GM18858 (cell line): ENCODE measurements at regions not wholly inside any gene's neighbourhood (a gene's known extent, or its start where the extent isn't known, plus 50 kb on each side); places are given as distances from the start of the nearest gene placed in this dataset.

Source experiments
- ATAC-seq: cut with Tn5 transposase; IDR thresholded peaks from one replicate; pipeline ENCODE4 v1.9.1; 2021; ENCODE audit not compliant: unreplicated experiment

- ATAC-seq = no peak
Measured at GRCh38 chr10:43981232-43981631, 332.6 kb upstream of the ZNF32 start.

DNA sequence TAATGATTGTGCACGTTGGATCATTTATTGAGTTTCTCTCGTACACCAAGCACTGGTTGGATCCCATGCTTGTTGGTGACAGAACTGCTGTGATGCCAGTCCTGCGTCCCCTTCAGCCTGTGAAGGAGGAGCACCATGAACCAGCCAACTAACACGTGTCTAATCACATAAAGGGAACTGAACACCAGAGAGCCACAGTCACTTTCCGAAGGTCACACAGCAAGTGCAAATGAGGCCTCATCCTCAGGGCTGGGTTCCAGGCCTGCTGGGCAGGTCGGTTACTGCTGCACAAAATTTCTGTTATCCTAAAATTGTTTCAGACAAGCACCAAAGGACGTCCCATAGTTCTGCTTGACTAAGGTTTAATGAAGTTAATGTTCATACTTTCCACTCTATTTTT, 332.0 kb upstream of the ZNF32 start:
- ATAC-seq = no peak

- no peak for ATAC-seq
Measured at GRCh38 chr10:43980313-43980712, 331.6 kb upstream of the ZNF32 start.

DNA sequence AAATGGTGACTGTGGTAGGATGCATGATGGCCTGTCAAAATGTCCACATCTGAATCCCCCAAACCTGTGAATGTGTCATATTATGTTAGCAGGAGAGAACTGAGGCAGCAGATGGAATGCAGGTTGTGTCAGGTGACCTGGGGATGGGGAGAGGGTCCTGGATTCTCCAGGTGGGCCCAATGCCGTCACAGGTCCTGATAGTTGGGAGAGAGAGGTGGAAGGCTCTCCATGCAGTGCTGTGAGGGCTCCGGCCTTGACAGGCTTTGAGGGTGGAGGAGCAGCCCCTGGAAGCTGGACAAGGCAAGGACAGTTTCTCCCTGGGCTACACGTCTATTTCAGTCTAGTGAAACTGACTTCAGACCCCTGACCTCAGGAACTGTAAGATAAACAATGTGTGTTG, 330.9 kb upstream of the ZNF32 start:
- no peak for ATAC-seq

DNA sequence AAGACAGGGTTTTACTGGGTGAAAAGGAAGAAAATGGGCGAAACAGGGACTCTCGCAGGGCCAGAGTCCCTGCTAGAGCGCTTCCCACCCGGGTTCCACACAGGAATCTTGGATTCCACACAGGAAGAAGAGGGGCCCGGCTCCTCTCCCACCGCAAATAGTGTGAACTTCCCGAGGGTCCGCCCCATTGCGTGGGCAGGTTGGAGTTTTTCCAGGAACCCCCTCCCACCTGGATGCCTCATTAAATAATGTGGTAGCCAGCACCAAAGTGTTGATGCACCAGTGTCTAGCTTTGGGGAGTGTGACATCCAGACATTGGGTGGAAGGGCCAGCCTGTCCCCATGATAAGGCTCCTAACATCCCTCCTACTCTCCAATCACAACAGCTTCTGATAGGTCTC, 330.3 kb upstream of the ZNF32 start:
- ATAC-seq = no peak

- no peak for ATAC-seq
Measured at GRCh38 chr10:43978091-43978490, 329.4 kb upstream of the ZNF32 start.

GRCh38 chr10:43976292-43976691, 327.6 kb upstream of the ZNF32 start:
- no peak for ATAC-seq

DNA sequence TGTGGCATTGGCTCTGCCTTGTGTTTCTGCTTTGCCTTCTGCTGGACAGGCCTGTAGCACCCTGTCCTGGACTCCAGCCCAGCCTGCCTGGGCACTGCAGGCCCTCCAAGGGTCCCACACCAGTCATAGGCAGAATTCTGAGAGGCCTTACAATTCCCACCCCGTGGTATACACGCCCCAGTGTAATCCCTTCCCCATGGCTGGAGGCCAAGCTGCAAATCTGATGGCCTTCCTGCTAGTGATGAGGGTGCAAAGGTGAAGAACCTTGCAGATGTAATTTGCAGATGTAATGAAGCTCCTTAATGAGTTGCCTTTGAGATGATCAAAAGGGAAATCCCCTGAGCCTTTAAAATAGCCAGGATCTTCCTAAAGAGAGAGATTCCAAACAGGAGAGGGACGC, 325.1 kb upstream of the ZNF32 start:
- ATAC-seq = no peak

GRCh38 chr10:43972976-43973647, 324.4 kb upstream of the ZNF32 start:
- no peak for ATAC-seq

DNA sequence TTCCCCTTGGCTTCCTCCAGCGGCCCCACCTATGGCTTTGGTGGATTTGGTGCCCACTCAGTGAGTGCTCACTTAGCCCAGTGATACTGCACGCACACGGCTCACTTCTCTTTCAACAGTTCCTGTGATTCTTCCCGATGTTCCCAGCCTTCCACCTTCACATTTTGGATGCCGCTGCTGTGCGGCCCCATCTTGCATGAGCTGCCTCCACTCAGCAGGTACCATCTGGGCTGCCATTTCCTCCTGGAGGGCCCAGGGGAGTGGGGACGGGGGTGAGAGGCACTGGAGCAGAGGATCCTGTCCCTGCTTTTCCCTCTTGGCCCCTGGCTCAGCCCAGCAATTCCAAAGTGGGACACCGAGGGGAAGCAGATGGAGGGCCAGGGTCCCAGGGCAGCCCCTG, 323.3 kb upstream of the ZNF32 start:
- ATAC-seq = no peak

DNA sequence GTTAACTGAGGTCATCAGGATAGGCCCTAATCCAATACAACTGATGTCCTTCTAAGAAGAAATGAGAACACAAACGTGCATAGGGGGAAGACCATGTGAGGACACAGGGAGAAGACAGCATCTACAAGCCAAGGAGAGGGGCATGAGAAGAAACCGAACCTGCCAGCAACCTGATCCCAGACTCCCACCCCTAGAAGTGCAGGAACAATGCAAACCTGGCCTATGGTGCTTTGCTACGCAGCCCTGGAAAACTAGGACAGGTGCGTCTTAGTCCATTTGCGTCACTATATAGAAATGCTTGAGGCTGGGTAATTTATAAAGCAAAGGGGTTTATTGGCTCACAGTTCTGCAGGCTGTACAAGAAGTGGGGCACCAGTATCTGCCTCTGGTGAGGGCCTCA, 322.6 kb upstream of the ZNF32 start:
- no peak for ATAC-seq

- ATAC-seq = no peak
Measured at GRCh38 chr10:43970717-43971116, 322.0 kb upstream of the ZNF32 start.

GRCh38 chr10:43970018-43970698, 321.5 kb upstream of the ZNF32 start:
- no peak for ATAC-seq

GRCh38 chr10:43969506-43969905, 320.8 kb upstream of the ZNF32 start:
- ATAC-seq = no peak

GRCh38 chr10:43968961-43969360, 320.3 kb upstream of the ZNF32 start:
- ATAC-seq = no peak

- no peak for ATAC-seq
Measured at GRCh38 chr10:43968076-43968475, 319.4 kb upstream of the ZNF32 start.

DNA sequence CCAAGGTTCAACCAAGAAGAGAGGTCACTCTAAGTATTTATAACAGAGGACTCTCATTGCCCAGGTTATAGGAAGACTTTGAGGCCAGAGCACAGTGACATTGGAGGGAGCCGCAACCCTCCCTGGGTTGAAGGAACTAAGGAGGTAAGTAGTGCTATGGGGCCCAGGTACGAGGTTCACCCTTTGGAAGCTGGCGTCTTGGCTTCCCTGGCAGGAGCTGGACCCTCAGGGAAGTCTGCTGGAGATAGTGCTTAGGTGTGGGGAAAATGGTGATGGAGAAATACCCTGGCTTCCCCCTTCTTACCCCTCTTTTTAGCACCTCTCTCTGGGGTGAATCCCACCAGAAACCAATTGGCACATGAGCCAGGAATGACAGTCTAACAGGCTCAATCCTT, 317.9 kb upstream of the ZNF32 start:
- no peak for ATAC-seq

- ATAC-seq = no peak
Measured at GRCh38 chr10:43965918-43966570, 317.4 kb upstream of the ZNF32 start.

GRCh38 chr10:43965033-43965917, 316.6 kb upstream of the ZNF32 start:
- no peak for ATAC-seq

GRCh38 chr10:43964486-43964885, 315.8 kb upstream of the ZNF32 start:
- ATAC-seq = no peak

GRCh38 chr10:43963793-43964425, 315.2 kb upstream of the ZNF32 start:
- ATAC-seq = no peak
